ENCODE measurements at regions not wholly inside any gene's neighbourhood (a gene's known extent, or its start where the extent isn't known, plus 50 kb on each side); places are given as distances from the start of the nearest gene placed in this dataset.
"Not testable (repeated sequence)": the region's sequence is repeated elsewhere in the genome, so short reads cannot be mapped to it uniquely, and the experiment has no call there.

- not testable (repeated sequence) for DNase-seq (ENCODE audit: low read depth in 1 of 2, low spot score in 1 of 2)
Observed at GRCh38 chr21:14009238-14009981, 201.3 kb downstream of the LIPI start.

- not testable (repeated sequence) for DNase-seq (ENCODE audit: low read depth in 1 of 2, low spot score in 1 of 2)
Observed at GRCh38 chr21:14008436-14008835, 202.3 kb downstream of the LIPI start.

- not testable (repeated sequence) for DNase-seq (ENCODE audit: low read depth in 1 of 2, low spot score in 1 of 2)
Observed at GRCh38 chr21:14008006-14008405, 202.7 kb downstream of the LIPI start.

GRCh38 chr21:14006144-14006543 is 204.6 kb downstream of the LIPI start:
- DNase-seq (ENCODE audit: low read depth in 1 of 2, low spot score in 1 of 2) = not testable (repeated sequence)

- DNase-seq (ENCODE audit: low read depth in 1 of 2, low spot score in 1 of 2) = not testable (repeated sequence)
Observed at GRCh38 chr21:13986996-13987958, 223.5 kb downstream of the LIPI start.

GRCh38 chr21:13985865-13986863 is 224.6 kb downstream of the LIPI start:
- not testable (repeated sequence) for DNase-seq (ENCODE audit: low read depth in 1 of 2, low spot score in 1 of 2)

- not testable (repeated sequence) for DNase-seq (ENCODE audit: low read depth in 1 of 2, low spot score in 1 of 2)
Observed at GRCh38 chr21:13985137-13985864, 225.5 kb downstream of the LIPI start.

- DNase-seq (ENCODE audit: low read depth in 1 of 2, low spot score in 1 of 2) = not testable (repeated sequence)
Observed at GRCh38 chr21:13984728-13985127, 226.0 kb downstream of the LIPI start.

- not testable (repeated sequence) for DNase-seq (ENCODE audit: low read depth in 1 of 2, low spot score in 1 of 2)
Observed at GRCh38 chr21:13981176-13982087, 229.3 kb downstream of the LIPI start.

- peak in 1 of 2 donors; percentile 45 for DNase-seq (ENCODE audit: low read depth in 1 of 2, low spot score in 1 of 2)
Observed at GRCh38 chr21:13980115-13980662, 230.6 kb downstream of the LIPI start.

- not testable (repeated sequence) for DNase-seq (ENCODE audit: low read depth in 1 of 2, low spot score in 1 of 2)
Observed at GRCh38 chr21:13979608-13980007, 231.1 kb downstream of the LIPI start.

- DNase-seq (ENCODE audit: low read depth in 1 of 2, low spot score in 1 of 2) = not testable (repeated sequence)
Observed at GRCh38 chr21:13974582-13974981, 236.2 kb downstream of the LIPI start.

- not testable (repeated sequence) for DNase-seq (ENCODE audit: low read depth in 1 of 2, low spot score in 1 of 2)
Observed at GRCh38 chr21:13969853-13970252, 240.9 kb downstream of the LIPI start.

- DNase-seq (ENCODE audit: low read depth in 1 of 2, low spot score in 1 of 2) = not testable (repeated sequence)
Observed at GRCh38 chr21:13969002-13969401, 241.8 kb downstream of the LIPI start.

GRCh38 chr21:13963259-13963658 is 247.5 kb downstream of the LIPI start:
- not testable (repeated sequence) for DNase-seq (ENCODE audit: low read depth in 1 of 2, low spot score in 1 of 2)

GRCh38 chr21:13937236-13937635 is 273.5 kb downstream of the LIPI start:
- DNase-seq (ENCODE audit: low read depth in 1 of 2, low spot score in 1 of 2) = no peak

- DNase-seq (ENCODE audit: low read depth in 1 of 2, low spot score in 1 of 2) = not testable (repeated sequence)
Observed at GRCh38 chr21:13936033-13936937, 274.5 kb downstream of the LIPI start.

Measured in stimulated activated CD4-positive, alpha-beta T cell treated with anti-CD3 and anti-CD28 coated beads, Interleukin-15, amount 100 ng/mL, for 1 hour (primary cell).